ENCODE measurements at regions not wholly inside any gene's neighbourhood (a gene's known extent, or its start where the extent isn't known, plus 50 kb on each side); places are given as distances from the start of the nearest gene placed in this dataset.
"Not testable (repeated sequence)": the region's sequence is repeated elsewhere in the genome, so short reads cannot be mapped to it uniquely, and the experiment has no call there.

GRCh38 chrY:17827155-17827554, 52.9 kb downstream of the CDY2B start:
- not testable (repeated sequence) for DNase-seq; H3K4me3 Mint-ChIP-seq; ATAC-seq (replicated peaks); H3K27ac Mint-ChIP-seq; H3K4me1 Mint-ChIP-seq (ENCODE audit: low read depth in 2 of 2); H3K27me3 Mint-ChIP-seq; H3K36me3 Mint-ChIP-seq (ENCODE audit: insufficient read depth); H3K9me3 Mint-ChIP-seq

DNA sequence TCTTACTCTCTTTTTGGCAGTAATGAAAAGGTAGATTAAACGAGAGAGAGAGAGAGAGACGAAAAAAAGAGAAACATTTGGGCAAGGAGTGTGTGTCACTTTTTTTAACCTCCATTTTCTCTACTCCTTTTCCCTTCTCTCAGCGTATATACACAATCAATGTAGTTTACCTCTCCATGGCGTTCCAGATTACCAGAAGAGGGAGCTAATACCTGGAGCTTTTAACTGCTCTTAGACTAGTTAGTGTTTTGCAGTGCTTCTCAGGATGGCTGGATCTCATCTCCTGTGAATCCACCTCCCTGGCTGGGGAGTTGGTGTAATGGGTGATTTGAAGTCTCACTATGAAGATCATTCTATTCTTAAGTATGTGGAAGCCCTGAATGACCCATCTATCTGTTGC, 60.3 kb downstream of the CDY2B start:
- H3K4me1 Mint-ChIP-seq (ENCODE audit: low read depth in 2 of 2); ATAC-seq (replicated peaks); H3K9me3 Mint-ChIP-seq; H3K27ac Mint-ChIP-seq; H3K4me3 Mint-ChIP-seq; H3K36me3 Mint-ChIP-seq (ENCODE audit: insufficient read depth); H3K27me3 Mint-ChIP-seq; DNase-seq: not testable (repeated sequence)

- H3K9me3 Mint-ChIP-seq; H3K4me1 Mint-ChIP-seq (ENCODE audit: low read depth in 2 of 2); H3K4me3 Mint-ChIP-seq; ATAC-seq (replicated peaks); H3K36me3 Mint-ChIP-seq (ENCODE audit: insufficient read depth); H3K27me3 Mint-ChIP-seq; H3K27ac Mint-ChIP-seq; DNase-seq: not testable (repeated sequence)
Measured at GRCh38 chrY:17819025-17819646, 60.9 kb downstream of the CDY2B start.

- ATAC-seq (replicated peaks); H3K27ac Mint-ChIP-seq: not testable (repeated sequence)
Measured at GRCh38 chrY:17817076-17818068, 62.6 kb downstream of the CDY2B start.

DNA sequence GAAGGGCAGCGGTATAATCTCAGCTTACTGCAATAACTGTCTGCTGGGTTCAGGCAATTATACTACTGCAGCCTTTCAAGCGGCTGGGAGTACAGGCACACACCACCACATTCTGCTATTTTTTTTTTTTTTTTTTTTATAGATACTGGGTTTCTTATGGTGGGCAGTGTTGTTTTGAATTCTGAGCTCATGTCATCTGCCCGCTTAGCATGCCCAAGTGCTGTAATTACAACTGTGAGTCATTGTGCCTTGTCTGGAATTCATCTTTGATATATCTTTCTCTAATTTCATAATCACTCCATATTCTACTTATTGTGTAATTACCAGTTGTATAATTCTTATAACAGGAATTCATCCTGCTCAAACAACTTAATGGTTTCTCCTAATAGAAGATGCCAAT, 67.4 kb downstream of the CDY2B start:
- ATAC-seq (replicated peaks); DNase-seq; H3K4me3 Mint-ChIP-seq; H3K9me3 Mint-ChIP-seq; H3K27ac Mint-ChIP-seq; H3K4me1 Mint-ChIP-seq (ENCODE audit: low read depth in 2 of 2); H3K27me3 Mint-ChIP-seq; H3K36me3 Mint-ChIP-seq (ENCODE audit: insufficient read depth): not testable (repeated sequence)

More at GRCh38 chrY:17817076-17818068, 62.6 kb downstream of the CDY2B start:
- not testable (repeated sequence) for H3K36me3 Mint-ChIP-seq (ENCODE audit: insufficient read depth); H3K4me3 Mint-ChIP-seq; H3K4me1 Mint-ChIP-seq (ENCODE audit: low read depth in 2 of 2); H3K9me3 Mint-ChIP-seq; H3K27me3 Mint-ChIP-seq; DNase-seq

- DNase-seq; H3K4me1 Mint-ChIP-seq (ENCODE audit: low read depth in 2 of 2); H3K27ac Mint-ChIP-seq; H3K36me3 Mint-ChIP-seq (ENCODE audit: insufficient read depth); ATAC-seq (replicated peaks); H3K9me3 Mint-ChIP-seq; H3K27me3 Mint-ChIP-seq; H3K4me3 Mint-ChIP-seq: not testable (repeated sequence)
Measured at GRCh38 chrY:17799915-17800314, 80.1 kb downstream of the CDY2B start.

DNA sequence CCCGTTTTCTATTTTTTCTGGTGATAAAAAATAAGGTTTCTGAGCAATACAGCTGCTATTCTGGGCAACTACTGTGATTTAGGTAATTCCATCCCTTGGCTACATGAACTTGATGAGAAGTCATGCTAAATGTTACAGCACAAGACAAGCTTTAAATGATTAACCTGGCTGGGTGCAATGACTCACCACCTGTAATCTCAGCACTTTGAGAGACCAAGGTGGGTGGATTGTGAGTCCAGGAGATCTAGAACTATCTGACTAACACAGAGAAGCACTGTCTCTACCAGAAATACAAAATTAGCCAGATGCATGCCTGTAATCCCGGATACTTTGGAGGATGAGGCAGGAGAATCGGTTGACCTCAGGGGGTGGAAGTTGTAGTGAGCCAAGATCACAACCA, 92.8 kb downstream of the CDY2B start:
- not testable (repeated sequence) for ATAC-seq (replicated peaks); H3K27ac Mint-ChIP-seq; H3K36me3 Mint-ChIP-seq (ENCODE audit: insufficient read depth); H3K4me3 Mint-ChIP-seq; H3K27me3 Mint-ChIP-seq; H3K4me1 Mint-ChIP-seq (ENCODE audit: low read depth in 2 of 2); H3K9me3 Mint-ChIP-seq; DNase-seq

DNA sequence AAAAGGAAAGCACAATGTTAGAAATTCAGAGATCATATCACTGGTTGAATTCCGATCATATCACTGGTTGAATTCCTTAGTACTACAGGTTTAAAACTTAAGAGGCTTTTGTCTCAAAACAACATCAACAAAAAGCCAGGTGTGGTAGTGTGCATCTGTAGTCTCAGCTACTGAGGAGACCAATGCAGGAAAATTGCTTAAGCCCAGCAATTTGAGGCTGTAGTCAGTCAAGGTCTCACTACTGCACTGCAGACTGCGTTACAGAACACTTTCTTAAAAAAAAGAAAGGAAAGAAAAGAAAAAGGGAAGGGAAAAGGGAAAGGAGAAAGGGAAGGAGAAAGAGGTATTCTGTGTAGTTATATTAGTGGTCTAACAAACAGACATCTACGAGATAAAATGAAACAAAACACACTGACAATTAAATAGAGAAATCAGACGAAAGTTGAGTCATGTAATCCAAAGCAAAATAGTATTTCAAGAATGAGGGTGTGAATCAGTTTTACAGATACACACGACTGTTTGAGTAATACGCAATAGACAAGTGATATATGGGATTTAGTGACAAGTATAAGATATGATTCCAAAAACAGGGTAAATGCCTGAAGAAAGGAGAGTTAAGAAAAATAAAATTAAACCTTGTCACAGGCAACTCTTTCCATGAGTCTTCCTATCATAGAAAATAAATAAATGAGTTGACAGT, 113.9 kb downstream of the CDY2B start:
- H3K27ac Mint-ChIP-seq; DNase-seq; H3K27me3 Mint-ChIP-seq; H3K9me3 Mint-ChIP-seq; H3K4me3 Mint-ChIP-seq; H3K36me3 Mint-ChIP-seq (ENCODE audit: insufficient read depth); ATAC-seq (replicated peaks); H3K4me1 Mint-ChIP-seq (ENCODE audit: low read depth in 2 of 2): not testable (repeated sequence)

- not testable (repeated sequence) for H3K4me3 Mint-ChIP-seq; H3K36me3 Mint-ChIP-seq (ENCODE audit: insufficient read depth); ATAC-seq (replicated peaks); H3K27ac Mint-ChIP-seq; H3K9me3 Mint-ChIP-seq; DNase-seq; H3K27me3 Mint-ChIP-seq; H3K4me1 Mint-ChIP-seq (ENCODE audit: low read depth in 2 of 2)
Measured at GRCh38 chrY:17759213-17759612, 120.8 kb downstream of the CDY2B start.

DNA sequence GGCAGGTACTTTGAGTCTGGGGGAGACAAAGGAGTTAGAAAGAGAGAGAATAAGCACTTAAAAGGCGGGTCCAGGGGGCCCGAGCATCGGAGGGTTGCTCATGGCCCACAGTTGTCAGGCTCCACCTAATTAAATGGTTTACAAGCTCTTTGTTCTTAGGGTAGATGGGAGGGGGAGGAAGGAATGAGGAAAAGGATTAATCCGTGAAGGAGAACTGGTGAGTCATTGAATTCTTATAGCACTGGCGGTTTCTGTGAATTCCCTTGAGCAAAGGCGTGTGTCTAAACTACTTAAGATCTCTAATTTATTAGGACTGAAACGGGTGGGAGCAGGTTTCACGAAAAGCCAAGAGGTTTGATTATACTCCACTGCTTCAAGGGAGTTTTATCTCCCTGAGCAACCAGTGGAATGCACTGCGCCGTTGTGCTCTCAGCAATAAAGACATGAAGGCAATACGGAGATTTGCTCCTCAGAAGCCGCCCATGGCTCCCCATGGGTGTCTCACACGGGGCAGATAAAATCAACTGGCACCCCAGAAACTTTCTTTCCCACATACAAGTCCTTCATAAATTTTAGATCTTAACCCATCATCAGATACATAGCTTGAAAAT, 127.0 kb downstream of the CDY2B start:
- not testable (repeated sequence) for H3K27me3 Mint-ChIP-seq; ATAC-seq (replicated peaks)

DNA sequence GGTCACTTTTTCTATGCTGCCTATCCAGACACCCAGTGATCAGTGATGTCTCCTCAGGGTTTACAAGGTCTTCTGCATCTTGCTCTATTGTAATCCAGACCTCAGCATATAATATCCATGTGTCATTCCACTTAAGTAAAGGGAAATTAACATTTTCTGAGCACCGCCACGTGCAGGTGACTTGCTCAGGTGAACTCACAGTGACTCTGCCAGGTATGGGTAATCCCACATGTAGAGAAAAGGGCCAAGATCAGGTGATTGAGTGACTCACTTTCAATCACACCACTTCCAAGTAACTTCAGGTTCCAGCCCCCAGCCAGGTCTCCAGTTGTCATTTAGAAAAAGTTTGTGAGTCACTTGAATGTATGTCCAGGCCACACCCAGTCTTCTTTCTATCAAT, 140.2 kb downstream of the CDY2B start:
- not testable (repeated sequence) for H3K27me3 Mint-ChIP-seq; H3K36me3 Mint-ChIP-seq (ENCODE audit: insufficient read depth); H3K9me3 Mint-ChIP-seq; H3K4me1 Mint-ChIP-seq (ENCODE audit: low read depth in 2 of 2); H3K4me3 Mint-ChIP-seq; H3K27ac Mint-ChIP-seq; DNase-seq; ATAC-seq (replicated peaks)

More for the DNA sequence above, 127.0 kb downstream of the CDY2B start:
- H3K9me3 Mint-ChIP-seq; H3K27ac Mint-ChIP-seq; H3K36me3 Mint-ChIP-seq (ENCODE audit: insufficient read depth); DNase-seq; H3K4me1 Mint-ChIP-seq (ENCODE audit: low read depth in 2 of 2); H3K4me3 Mint-ChIP-seq: not testable (repeated sequence)

DNA sequence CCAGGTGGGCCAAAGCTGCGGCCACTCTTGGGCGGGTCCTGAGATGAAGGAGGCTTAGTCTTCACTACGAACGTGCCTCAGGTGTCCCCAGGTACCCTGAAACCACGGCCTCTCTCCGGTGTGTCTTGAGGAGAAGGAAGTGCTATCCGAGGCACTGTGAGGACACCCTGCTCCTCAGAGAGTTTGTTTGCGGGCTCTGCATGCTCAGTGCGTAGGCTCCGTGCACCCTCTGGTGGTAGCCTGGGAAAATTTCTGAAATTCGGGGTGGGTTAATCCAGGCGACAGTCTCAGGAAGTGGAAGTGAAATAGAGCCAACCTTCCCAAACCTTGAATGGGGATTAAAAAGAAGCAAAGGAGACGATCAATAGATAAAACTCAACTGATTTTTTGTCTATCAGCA, 150.5 kb downstream of the CDY2B start:
- not testable (repeated sequence) for H3K9me3 Mint-ChIP-seq; H3K27me3 Mint-ChIP-seq; H3K27ac Mint-ChIP-seq; ATAC-seq (replicated peaks); H3K4me3 Mint-ChIP-seq; H3K4me1 Mint-ChIP-seq (ENCODE audit: low read depth in 2 of 2); H3K36me3 Mint-ChIP-seq (ENCODE audit: insufficient read depth); DNase-seq

DNA sequence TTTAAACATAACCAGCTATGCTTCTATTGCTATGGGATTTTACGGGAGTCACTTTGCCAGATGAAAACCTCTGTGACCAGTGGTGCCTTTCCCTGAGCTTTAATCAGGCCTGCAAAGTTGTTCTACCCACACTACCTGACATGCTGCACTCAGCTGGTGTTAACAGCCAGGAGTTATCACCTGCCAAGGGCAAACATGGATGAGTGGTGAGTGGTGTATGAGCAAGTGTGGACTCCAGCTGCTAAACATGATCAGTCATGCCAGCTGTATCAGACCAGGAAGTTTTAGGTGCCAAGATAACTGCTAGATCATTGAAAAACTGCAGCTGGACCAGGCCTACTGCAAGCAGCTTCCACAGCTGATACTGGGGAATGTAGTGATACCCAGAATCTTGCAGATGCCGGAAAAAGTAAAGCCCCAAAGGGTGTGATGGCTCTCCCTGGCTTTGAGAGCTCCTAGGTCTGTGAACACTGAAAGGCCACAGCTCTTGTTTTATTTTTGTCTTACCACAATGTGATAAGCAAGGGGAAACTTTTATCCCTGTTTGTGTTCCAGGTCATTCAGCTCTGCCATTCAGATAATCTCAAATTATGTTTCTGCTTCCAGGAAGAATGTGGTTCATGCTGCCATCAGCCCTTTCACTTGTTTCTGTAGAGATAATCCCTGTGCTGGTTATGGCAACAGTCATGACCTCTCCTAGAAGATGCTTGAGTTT, 163.5 kb downstream of the CDY2B start:
- DNase-seq; H3K27ac Mint-ChIP-seq; H3K9me3 Mint-ChIP-seq; H3K27me3 Mint-ChIP-seq; ATAC-seq (replicated peaks); H3K4me3 Mint-ChIP-seq; H3K4me1 Mint-ChIP-seq (ENCODE audit: low read depth in 2 of 2); H3K36me3 Mint-ChIP-seq (ENCODE audit: insufficient read depth): not testable (repeated sequence)

Measured in effector memory CD8-positive, alpha-beta T cell (primary cell).